Body of pancreas (tissue), 4 donors: ENCODE measurements at regions not wholly inside any gene's neighbourhood (a gene's known extent, or its start where the extent isn't known, plus 50 kb on each side); places are given as distances from the start of the nearest gene placed in this dataset.

ENCODE experiments used
- POLR2A ChIP-seq, 3 donors: fragments of 450-650 bp; IDR thresholded peaks; one replicate each; pipeline ENCODE4 v1.6.1; 2016; ENCODE audit warnings: antibody characterized with exemption in 3 of 3, mild to moderate bottlenecking in 2 of 3
- TF ChIP-seq, protein P1 (sequence below), 7 experiments: fragments of 450-650 bp in 4 of 7; fragments of 200-600 bp in 3 of 7; sonication (generic) in 3 of 7; IDR thresholded peaks; one replicate each; pipeline ENCODE4 v1.5.1; 2016 to 2019; ENCODE audit warnings: antibody characterized with exemption in 7 of 7

DNA sequence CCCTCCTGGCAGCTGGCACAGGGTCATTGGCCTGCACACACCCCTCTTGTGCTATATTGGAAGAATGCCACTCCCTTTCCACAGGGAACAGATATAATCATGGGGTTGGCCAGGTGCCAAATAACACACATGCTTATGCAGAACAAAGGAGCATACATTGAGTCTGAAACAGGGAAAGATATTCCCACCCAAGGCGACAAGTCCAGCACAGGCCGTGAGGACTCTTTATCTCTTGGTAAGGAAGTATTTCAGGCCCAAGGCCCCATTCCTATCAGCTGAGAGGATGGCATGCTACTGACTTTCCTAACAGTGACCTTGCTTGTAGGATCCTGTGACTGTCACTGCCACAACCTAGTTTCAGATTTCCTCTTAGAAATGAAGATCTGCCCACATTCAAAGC is 59.0 kb upstream of the STXBP6 start:
- TF ChIP-seq, protein P1, sequence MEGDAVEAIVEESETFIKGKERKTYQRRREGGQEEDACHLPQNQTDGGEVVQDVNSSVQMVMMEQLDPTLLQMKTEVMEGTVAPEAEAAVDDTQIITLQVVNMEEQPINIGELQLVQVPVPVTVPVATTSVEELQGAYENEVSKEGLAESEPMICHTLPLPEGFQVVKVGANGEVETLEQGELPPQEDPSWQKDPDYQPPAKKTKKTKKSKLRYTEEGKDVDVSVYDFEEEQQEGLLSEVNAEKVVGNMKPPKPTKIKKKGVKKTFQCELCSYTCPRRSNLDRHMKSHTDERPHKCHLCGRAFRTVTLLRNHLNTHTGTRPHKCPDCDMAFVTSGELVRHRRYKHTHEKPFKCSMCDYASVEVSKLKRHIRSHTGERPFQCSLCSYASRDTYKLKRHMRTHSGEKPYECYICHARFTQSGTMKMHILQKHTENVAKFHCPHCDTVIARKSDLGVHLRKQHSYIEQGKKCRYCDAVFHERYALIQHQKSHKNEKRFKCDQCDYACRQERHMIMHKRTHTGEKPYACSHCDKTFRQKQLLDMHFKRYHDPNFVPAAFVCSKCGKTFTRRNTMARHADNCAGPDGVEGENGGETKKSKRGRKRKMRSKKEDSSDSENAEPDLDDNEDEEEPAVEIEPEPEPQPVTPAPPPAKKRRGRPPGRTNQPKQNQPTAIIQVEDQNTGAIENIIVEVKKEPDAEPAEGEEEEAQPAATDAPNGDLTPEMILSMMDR (IDR thresholded peaks at IDR 0.05), result no peak
- TF ChIP-seq POLR2A (IDR thresholded peaks at IDR 0.05), result no peak
